ENCODE measurements at regions not wholly inside any gene's neighbourhood (a gene's known extent, or its start where the extent isn't known, plus 50 kb on each side); places are given as distances from the start of the nearest gene placed in this dataset.

DNA sequence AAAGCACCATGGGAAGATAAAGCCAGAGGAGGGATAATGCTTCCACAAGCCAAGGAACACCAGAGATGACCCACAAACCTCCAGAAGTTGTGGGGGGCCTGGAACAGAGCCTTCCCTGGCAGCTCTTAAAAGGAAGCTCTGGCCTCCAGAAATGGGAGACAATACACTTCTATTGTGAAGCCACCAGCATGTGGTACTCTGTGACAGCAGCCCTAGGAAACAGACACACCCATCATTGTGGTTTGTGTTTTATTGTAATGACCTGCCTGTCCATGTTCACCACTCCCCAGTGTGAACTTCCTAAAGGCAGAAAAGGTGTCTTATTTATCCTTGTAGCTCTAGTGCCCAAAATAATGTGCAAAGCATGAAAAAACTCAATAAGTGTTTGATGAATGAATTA lies 264.1 kb upstream of the GATB start:
- TF ChIP-seq EP300 (IDR thresholded peaks at IDR 0.05): no peak
- TF ChIP-seq, protein P1, sequence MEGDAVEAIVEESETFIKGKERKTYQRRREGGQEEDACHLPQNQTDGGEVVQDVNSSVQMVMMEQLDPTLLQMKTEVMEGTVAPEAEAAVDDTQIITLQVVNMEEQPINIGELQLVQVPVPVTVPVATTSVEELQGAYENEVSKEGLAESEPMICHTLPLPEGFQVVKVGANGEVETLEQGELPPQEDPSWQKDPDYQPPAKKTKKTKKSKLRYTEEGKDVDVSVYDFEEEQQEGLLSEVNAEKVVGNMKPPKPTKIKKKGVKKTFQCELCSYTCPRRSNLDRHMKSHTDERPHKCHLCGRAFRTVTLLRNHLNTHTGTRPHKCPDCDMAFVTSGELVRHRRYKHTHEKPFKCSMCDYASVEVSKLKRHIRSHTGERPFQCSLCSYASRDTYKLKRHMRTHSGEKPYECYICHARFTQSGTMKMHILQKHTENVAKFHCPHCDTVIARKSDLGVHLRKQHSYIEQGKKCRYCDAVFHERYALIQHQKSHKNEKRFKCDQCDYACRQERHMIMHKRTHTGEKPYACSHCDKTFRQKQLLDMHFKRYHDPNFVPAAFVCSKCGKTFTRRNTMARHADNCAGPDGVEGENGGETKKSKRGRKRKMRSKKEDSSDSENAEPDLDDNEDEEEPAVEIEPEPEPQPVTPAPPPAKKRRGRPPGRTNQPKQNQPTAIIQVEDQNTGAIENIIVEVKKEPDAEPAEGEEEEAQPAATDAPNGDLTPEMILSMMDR (IDR thresholded peaks at IDR 0.05): no peak

Measured in upper lobe of left lung (tissue), 4 donors.